ENCODE measurements at regions not wholly inside any gene's neighbourhood (a gene's known extent, or its start where the extent isn't known, plus 50 kb on each side); places are given as distances from the start of the nearest gene placed in this dataset.

- no peaks in the 10 kb centered on the region for H3K9me3 ChIP-seq (ENCODE audit: low read length)
- H3K27ac ChIP-seq (ENCODE audit: low read depth, low read length, poor library complexity, severe bottlenecking) = no peak overlapping the region
- H3K4me3 ChIP-seq (ENCODE audit: low read depth, low read length, poor library complexity, severe bottlenecking) = no peak overlapping the region
- no peaks in the 10 kb centered on the region for H4K20me1 ChIP-seq (ENCODE audit: insufficient read depth, low read length)
- no peak overlapping the region for H3K4me2 ChIP-seq (ENCODE audit: low read length)
- TF ChIP-seq EZH2phosphoT487 (IDR thresholded peaks at IDR 0.05; ENCODE audit: borderline replicate concordance, low read depth, low read length) = no peak
- no peaks in the 10 kb centered on the region for H3K79me2 ChIP-seq (ENCODE audit: insufficient read depth, low read depth, low read length)
- DNase-seq (ENCODE audit: low spot score) = no peak
- intact Hi-C loops (cut with micrococcal nuclease; ENCODE audit: unreplicated experiment) = no loop called here
- no peaks in the 10 kb centered on the region for H3K36me3 ChIP-seq (ENCODE audit: insufficient read depth, low read length)
- no peaks in the 10 kb centered on the region for H3K9me2 ChIP-seq (ENCODE audit: insufficient read depth, low read length)
- H3K4me1 ChIP-seq (ENCODE audit: insufficient read depth, low read length, poor library complexity, severe bottlenecking) = no peaks in the 10 kb centered on the region
- CTCF ChIA-PET (ENCODE audit: unreplicated experiment) = no interaction called here
- POLR2A ChIA-PET = no interaction called here
- no TSS peak for BruUV-seq (replicated peaks)
- no peak overlapping the region for H2AFZ ChIP-seq (ENCODE audit: low read length)
Observed at GRCh38 chr13:79149210-79149609, 256.8 kb downstream of the RBM26 start.

- Histone ChIP-seq H2AFZ (ENCODE audit: low read length) (no peak overlapping the region), H3K4me3 (ENCODE audit: low read depth, low read length, poor library complexity, severe bottlenecking) (no peak overlapping the region), H3K9me2 (ENCODE audit: insufficient read depth, low read length) (no peaks in the 10 kb centered on the region), H3K27ac (ENCODE audit: low read depth, low read length, poor library complexity, severe bottlenecking) (no peak overlapping the region), H3K4me1 (ENCODE audit: insufficient read depth, low read length, poor library complexity, severe bottlenecking) (no peaks in the 10 kb centered on the region), H3K36me3 (ENCODE audit: insufficient read depth, low read length) (no peaks in the 10 kb centered on the region), H3K79me2 (ENCODE audit: insufficient read depth, low read depth, low read length) (no peaks in the 10 kb centered on the region), H3K4me2 (ENCODE audit: low read length) (no peak overlapping the region), H4K20me1 (ENCODE audit: insufficient read depth, low read length) (no peaks in the 10 kb centered on the region), H3K9me3 (ENCODE audit: low read length) (no peaks in the 10 kb centered on the region)
- BruUV-seq (replicated peaks) = no TSS peak
- ChIA-PET POLR2A (no interaction called here), CTCF (ENCODE audit: unreplicated experiment) (no interaction called here)
- TF ChIP-seq EZH2phosphoT487 (IDR thresholded peaks at IDR 0.05; ENCODE audit: borderline replicate concordance, low read depth, low read length) = no peak
- TF ChIP-seq CTCF (conservative IDR thresholded peaks at IDR 0.05; ENCODE audit: low read length) = no peak
- intact Hi-C loops (cut with micrococcal nuclease; ENCODE audit: unreplicated experiment) = no loop called here
- no peak for DNase-seq (ENCODE audit: low spot score)
Observed at GRCh38 chr13:79141082-79141481, 265.0 kb downstream of the RBM26 start.

- Histone ChIP-seq H3K27ac (ENCODE audit: low read depth, low read length, poor library complexity, severe bottlenecking) (no peak overlapping the region), H4K20me1 (ENCODE audit: insufficient read depth, low read length) (no peaks in the 10 kb centered on the region), H3K9me3 (ENCODE audit: low read length) (no peaks in the 10 kb centered on the region), H3K9me2 (ENCODE audit: insufficient read depth, low read length) (no peaks in the 10 kb centered on the region), H2AFZ (ENCODE audit: low read length) (no peak overlapping the region), H3K36me3 (ENCODE audit: insufficient read depth, low read length) (no peaks in the 10 kb centered on the region), H3K4me1 (ENCODE audit: insufficient read depth, low read length, poor library complexity, severe bottlenecking) (no peaks in the 10 kb centered on the region), H3K4me3 (ENCODE audit: low read depth, low read length, poor library complexity, severe bottlenecking) (no peak overlapping the region), H3K79me2 (ENCODE audit: insufficient read depth, low read depth, low read length) (no peaks in the 10 kb centered on the region), H3K4me2 (ENCODE audit: low read length) (no peak overlapping the region)
- intact Hi-C loops (cut with micrococcal nuclease; ENCODE audit: unreplicated experiment) = no loop called here
- DNase-seq (ENCODE audit: low spot score) = no peak
- POLR2A ChIA-PET = no interaction called here
- TF ChIP-seq EZH2phosphoT487 (IDR thresholded peaks at IDR 0.05; ENCODE audit: borderline replicate concordance, low read depth, low read length) (no peak), CTCF (conservative IDR thresholded peaks at IDR 0.05; ENCODE audit: low read length) (no peak)
- CTCF ChIA-PET (ENCODE audit: unreplicated experiment) = no interaction called here
- BruUV-seq (replicated peaks) = no TSS peak
Observed at GRCh38 chr13:79128158-79128557, 277.9 kb downstream of the RBM26 start.

All from OCI-LY7 (cell line).